Loucy (cell line): ENCODE measurements at regions not wholly inside any gene's neighbourhood (a gene's known extent, or its start where the extent isn't known, plus 50 kb on each side); places are given as distances from the start of the nearest gene placed in this dataset.

Experiments used
- CTCF ChIP-seq: fragments of 200-600 bp; sonication (generic); conservative IDR thresholded peaks from 2 replicates; pipeline ENCODE4 v1.5.1; 2014; ENCODE audit warnings: mild to moderate bottlenecking, antibody characterized with exemption, low read length
- EZH2phosphoT487 ChIP-seq: fragments of 200-600 bp; IDR thresholded peaks from 2 replicates; pipeline ENCODE4 v1.6.1; 2018; ENCODE audit warnings: antibody characterized with exemption, mild to moderate bottlenecking, moderate library complexity, borderline replicate concordance

GRCh38 chr11:129543515-129544290 lies 168.1 kb downstream of the BARX2 start:
- TF ChIP-seq CTCF (no peak), EZH2phosphoT487 (no peak)
